Gastroesophageal sphincter (tissue), 4 donors: ENCODE measurements at regions not wholly inside any gene's neighbourhood (a gene's known extent, or its start where the extent isn't known, plus 50 kb on each side); places are given as distances from the start of the nearest gene placed in this dataset.

Experiments
- ATAC-seq: fragments of 150-250 bp; one replicate; pipeline ENCODE4 v1.9.1; 2016; ENCODE audit warnings: mild to moderate bottlenecking, moderate library complexity
- H3K27ac ChIP-seq, 4 donors: fragments of 200-600 bp; sonication (generic) in 3 of 4; 1 replicate in 3 of 4; 2 replicates in 1 of 4; pipeline ENCODE4 v1.5.1; 2016 to 2019
- H3K27me3 ChIP-seq: fragments of 200-600 bp; sonication (generic); one replicate; pipeline ENCODE4 v1.5.1; 2019
- H3K36me3 ChIP-seq, 2 donors: fragments of 200-600 bp; sonication (generic); one replicate each; pipeline ENCODE4 v1.5.1; 2019; ENCODE audit warnings: control low read depth in 1 of 2
- H3K4me1 ChIP-seq, 3 donors: fragments of 200-600 bp; sonication (generic); 1 replicate in 2 of 3; 2 replicates in 1 of 3; pipeline ENCODE4 v1.5.1; 2016 to 2019; ENCODE audit warnings: control low read depth in 2 of 3
- H3K4me3 ChIP-seq, 2 donors: fragments of 200-600 bp; sonication (generic); one replicate each; pipeline ENCODE4 v1.5.1; 2019; ENCODE audit warnings: mild to moderate bottlenecking in 1 of 2, moderate library complexity in 1 of 2
- H3K9me3 ChIP-seq, 3 donors: fragments of 200-600 bp; sonication (generic); one replicate each; pipeline ENCODE4 v1.5.1; 2017 to 2019; ENCODE audit warnings: control low read depth in 2 of 3
- EP300 ChIP-seq: sonication (generic); formaldehyde crosslinking; IDR thresholded peaks from one replicate; pipeline ENCODE4 v1.6.1; 2017; ENCODE audit warnings: antibody characterized with exemption, mild to moderate bottlenecking
- POLR2A ChIP-seq, 2 donors: fragments of 450-650 bp; IDR thresholded peaks; one replicate each; pipeline ENCODE4 v1.6.1; 2017; ENCODE audit warnings: antibody characterized with exemption in 2 of 2, mild to moderate bottlenecking in 2 of 2, moderate library complexity in 1 of 2
- POLR2AphosphoS5 ChIP-seq: sonication (generic); formaldehyde crosslinking; IDR thresholded peaks from one replicate; pipeline ENCODE4 v1.6.1; 2017; ENCODE audit warnings: antibody characterized with exemption
- WGBS, 2 donors: methylation state at CpG; one replicate each; pipeline ENCODE4 v1.1.5; 2018; ENCODE audit warnings: low coverage in 1 of 2; 5-methylcytosine and 5-hydroxymethylcytosine counted together
- TF ChIP-seq, protein P1 (sequence below), 4 experiments: fragments of 200-600 bp in 2 of 4; fragments of 450-650 bp in 2 of 4; sonication (generic) in 1 of 4; IDR thresholded peaks; one replicate each; pipeline ENCODE4 v1.5.1; 2017 to 2019; ENCODE audit warnings: antibody characterized with exemption in 4 of 4, mild to moderate bottlenecking in 2 of 4, moderate library complexity in 2 of 4

GRCh38 chr10:107809889-107810288 is 645.4 kb upstream of the SORCS1 start:
- TF ChIP-seq EP300: no peak
- TF ChIP-seq, protein P1, sequence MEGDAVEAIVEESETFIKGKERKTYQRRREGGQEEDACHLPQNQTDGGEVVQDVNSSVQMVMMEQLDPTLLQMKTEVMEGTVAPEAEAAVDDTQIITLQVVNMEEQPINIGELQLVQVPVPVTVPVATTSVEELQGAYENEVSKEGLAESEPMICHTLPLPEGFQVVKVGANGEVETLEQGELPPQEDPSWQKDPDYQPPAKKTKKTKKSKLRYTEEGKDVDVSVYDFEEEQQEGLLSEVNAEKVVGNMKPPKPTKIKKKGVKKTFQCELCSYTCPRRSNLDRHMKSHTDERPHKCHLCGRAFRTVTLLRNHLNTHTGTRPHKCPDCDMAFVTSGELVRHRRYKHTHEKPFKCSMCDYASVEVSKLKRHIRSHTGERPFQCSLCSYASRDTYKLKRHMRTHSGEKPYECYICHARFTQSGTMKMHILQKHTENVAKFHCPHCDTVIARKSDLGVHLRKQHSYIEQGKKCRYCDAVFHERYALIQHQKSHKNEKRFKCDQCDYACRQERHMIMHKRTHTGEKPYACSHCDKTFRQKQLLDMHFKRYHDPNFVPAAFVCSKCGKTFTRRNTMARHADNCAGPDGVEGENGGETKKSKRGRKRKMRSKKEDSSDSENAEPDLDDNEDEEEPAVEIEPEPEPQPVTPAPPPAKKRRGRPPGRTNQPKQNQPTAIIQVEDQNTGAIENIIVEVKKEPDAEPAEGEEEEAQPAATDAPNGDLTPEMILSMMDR (IDR thresholded peaks at IDR 0.05): no peak
- no peak for TF ChIP-seq POLR2A (IDR thresholded peaks at IDR 0.05)
- no peak for TF ChIP-seq POLR2AphosphoS5
- WGBS, 2 donors: 86 to 94% methylated on average over 2 of the region's 2 CpGs
- H3K27ac ChIP-seq: no peak overlapping the region

DNA sequence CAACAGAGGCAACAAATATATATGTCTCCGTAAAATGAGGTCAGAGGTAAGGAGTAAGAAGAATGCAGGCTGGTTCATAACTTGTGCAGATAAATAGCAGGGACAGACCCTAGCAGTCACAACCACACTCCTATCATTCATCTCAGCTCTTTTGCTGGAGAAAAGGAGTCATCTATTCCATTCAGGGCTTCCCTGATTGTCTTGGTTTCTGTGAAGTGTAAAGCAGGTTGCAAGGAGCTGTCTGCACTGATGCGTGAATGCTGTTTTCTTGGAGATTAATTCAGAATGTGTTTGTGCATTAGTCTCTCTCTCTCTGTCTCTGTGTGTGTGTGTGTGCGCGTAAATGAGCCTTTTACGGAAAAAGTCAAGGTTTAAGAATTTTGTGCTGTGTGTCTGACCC is 643.3 kb upstream of the SORCS1 start:
- H3K36me3 ChIP-seq: no peaks in the 10 kb centered on the region

More at GRCh38 chr10:107809889-107810288, 645.4 kb upstream of the SORCS1 start:
- no peaks in the 10 kb centered on the region for H3K36me3 ChIP-seq
- no peak overlapping the region for H3K4me3 ChIP-seq
- no peaks in the 10 kb centered on the region for H3K4me1 ChIP-seq
- H3K9me3 ChIP-seq: no peaks in the 10 kb centered on the region
- H3K27me3 ChIP-seq: no peaks in the 10 kb centered on the region
- ATAC-seq: no peak

DNA sequence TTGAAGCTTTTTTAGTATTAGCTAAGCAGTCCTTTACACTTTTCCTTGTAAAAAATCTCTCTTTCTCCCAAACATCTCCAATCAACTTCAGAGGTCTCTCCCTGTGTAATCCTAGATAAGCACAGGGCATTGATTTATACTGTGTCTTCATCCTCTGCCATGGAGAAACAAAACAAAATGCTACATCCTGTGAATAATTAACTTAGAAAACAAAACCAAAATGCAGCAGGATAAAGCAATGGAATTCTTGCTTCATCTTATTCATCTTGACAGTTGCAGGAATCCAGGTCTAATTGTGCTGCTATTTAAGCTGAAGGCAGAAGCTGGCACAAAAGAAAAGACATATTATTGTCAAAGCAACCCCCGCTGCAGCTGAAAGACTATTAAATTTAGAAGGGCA is 641.5 kb upstream of the SORCS1 start:
- TF ChIP-seq, protein P1 (IDR thresholded peaks at IDR 0.05): no peak
- TF ChIP-seq EP300: no peak
- no peak for TF ChIP-seq POLR2A (IDR thresholded peaks at IDR 0.05)
- no peak for TF ChIP-seq POLR2AphosphoS5
- Histone ChIP-seq H3K27me3 (no peaks in the 10 kb centered on the region), H3K4me1 (no peaks in the 10 kb centered on the region), H3K27ac (no peak overlapping the region), H3K4me3 (no peak overlapping the region), H3K9me3 (no peaks in the 10 kb centered on the region), H3K36me3 (no peaks in the 10 kb centered on the region)
- 82 to 86% methylated on average over 1 of the region's 1 CpG for WGBS, 2 donors
- ATAC-seq: no peak

More for the DNA sequence above, 643.3 kb upstream of the SORCS1 start:
- H3K4me1 ChIP-seq: no peaks in the 10 kb centered on the region
- no peak for ATAC-seq
- TF ChIP-seq POLR2AphosphoS5: no peak
- 89 to 90% methylated on average over 2 to 5 of the region's 5 CpGs for WGBS, 2 donors
- no peak overlapping the region for H3K4me3 ChIP-seq
- no peaks in the 10 kb centered on the region for H3K27me3 ChIP-seq
- no peaks in the 10 kb centered on the region for H3K9me3 ChIP-seq
- no peak overlapping the region for H3K27ac ChIP-seq

- H3K9me3 ChIP-seq: no peaks in the 10 kb centered on the region
- H3K27me3 ChIP-seq: no peaks in the 10 kb centered on the region
- H3K4me3 ChIP-seq: no peak overlapping the region
- H3K4me1 ChIP-seq: no peaks in the 10 kb centered on the region
- 63 to 90% methylated on average over 1 to 3 of the region's 4 CpGs for WGBS, 2 donors
- H3K36me3 ChIP-seq: no peaks in the 10 kb centered on the region
- H3K27ac ChIP-seq: no peak overlapping the region
- no peak for ATAC-seq
- TF ChIP-seq POLR2A (IDR thresholded peaks at IDR 0.05) (no peak), POLR2AphosphoS5 (no peak), EP300 (no peak)
- TF ChIP-seq, protein P1 (IDR thresholded peaks at IDR 0.05): no peak
These were observed 639.0 kb upstream of the SORCS1 start for GRCh38 chr10:107803546-107803945.

- no peak for ATAC-seq
- H3K27me3 ChIP-seq: no peaks in the 10 kb centered on the region
- no peaks in the 10 kb centered on the region for H3K9me3 ChIP-seq
- 83 to 86% methylated on average over 1 of the region's 1 CpG for WGBS, 2 donors
- TF ChIP-seq POLR2AphosphoS5: no peak
- TF ChIP-seq, protein P1 (IDR thresholded peaks at IDR 0.05): no peak
- no peak for TF ChIP-seq EP300
- TF ChIP-seq POLR2A (IDR thresholded peaks at IDR 0.05): no peak
- no peak overlapping the region for H3K27ac ChIP-seq
- H3K4me1 ChIP-seq: no peaks in the 10 kb centered on the region
- H3K4me3 ChIP-seq: no peak overlapping the region
- H3K36me3 ChIP-seq: no peaks in the 10 kb centered on the region
These were observed 635.6 kb upstream of the SORCS1 start for GRCh38 chr10:107800061-107800460.
